Upper lobe of left lung (tissue), 6 donors: ENCODE measurements at regions not wholly inside any gene's neighbourhood (a gene's known extent, or its start where the extent isn't known, plus 50 kb on each side); places are given as distances from the start of the nearest gene placed in this dataset.

Experiments used
- ATAC-seq, 2 donors: fragments of 200-7000 bp; cut with Tn5 transposase; one replicate each; pipeline ENCODE4 v1.9.1; 2022; ENCODE audit warnings: mild to moderate bottlenecking in 2 of 2, moderate library complexity in 2 of 2; ENCODE audit not compliant: low FRiP score in 2 of 2
- DNase-seq, 2 donors: peaks; one replicate each; pipeline ENCODE4 v3.0.0-alpha.2; 2019 to 2020
- H3K27ac ChIP-seq, 4 donors: fragments of 200-600 bp; sonication (generic); one replicate each; pipeline ENCODE4 v1.5.1; 2016 to 2019
- H3K27me3 ChIP-seq, 4 donors: fragments of 200-600 bp; sonication (generic); one replicate each; pipeline ENCODE4 v1.5.1; 2017 to 2019
- H3K36me3 ChIP-seq, 4 donors: fragments of 200-600 bp; sonication (generic); one replicate each; pipeline ENCODE4 v1.5.1; 2016 to 2019
- H3K4me1 ChIP-seq, 4 donors: fragments of 200-600 bp; sonication (generic); one replicate each; pipeline ENCODE4 v1.5.1; 2018 to 2019
- H3K4me3 ChIP-seq, 4 donors: fragments of 200-600 bp; sonication (generic); one replicate each; pipeline ENCODE4 v1.5.1; 2017 to 2019; ENCODE audit warnings: mild to moderate bottlenecking in 2 of 4, moderate library complexity in 1 of 4
- H3K9me3 ChIP-seq, 4 donors: fragments of 200-600 bp; sonication (generic); one replicate each; pipeline ENCODE4 v1.5.1; 2018 to 2019
- CTCF ChIP-seq, 6 experiments: fragments of 450-650 bp in 4 of 6; fragments of 200-600 bp in 2 of 6; sonication (generic) in 2 of 6; IDR thresholded peaks; one replicate each; pipeline ENCODE4 v1.5.1; 2016 to 2019; ENCODE audit warnings: antibody characterized with exemption in 6 of 6
- EP300 ChIP-seq, 4 donors: sonication (generic); formaldehyde crosslinking; IDR thresholded peaks; one replicate each; pipeline ENCODE4 v1.5.1; 2017; ENCODE audit warnings: antibody characterized with exemption in 4 of 4, control low read depth in 2 of 4
- POLR2A ChIP-seq, 4 donors: fragments of 450-650 bp; IDR thresholded peaks; one replicate each; pipeline ENCODE4 v1.5.1; 2016 to 2017; ENCODE audit warnings: antibody characterized with exemption in 4 of 4, mild to moderate bottlenecking in 2 of 4
- POLR2AphosphoS5 ChIP-seq, 2 donors: sonication (generic); formaldehyde crosslinking; IDR thresholded peaks; one replicate each; pipeline ENCODE4 v1.5.1; 2017; ENCODE audit warnings: antibody characterized with exemption in 2 of 2
- WGBS, 2 donors: methylation state at CpG; one replicate each; pipeline ENCODE4 v1.1.5; 2017 to 2018; 5-methylcytosine and 5-hydroxymethylcytosine counted together
- donor health status: DM: no; HTN: no; CAD: no; lungs with moderate emphysema.
- donor health status: DM: no; HTN: yes; CAD: no; lungs with severe emphysema.

- no peak for ATAC-seq
- no peaks in the 10 kb centered on the region for H3K4me1 ChIP-seq
- no peaks in the 10 kb centered on the region for H3K9me3 ChIP-seq
- H3K27ac ChIP-seq = no peak overlapping the region
- H3K4me3 ChIP-seq = no peak overlapping the region
- no peaks in the 10 kb centered on the region for H3K27me3 ChIP-seq
- no peak for DNase-seq
- no peaks in the 10 kb centered on the region for H3K36me3 ChIP-seq
- TF ChIP-seq POLR2AphosphoS5 (IDR thresholded peaks at IDR 0.05) (no peak), POLR2A (IDR thresholded peaks at IDR 0.05) (no peak), CTCF (IDR thresholded peaks at IDR 0.05) (no peak), EP300 (IDR thresholded peaks at IDR 0.05) (no peak)
Measured at GRCh38 chr7:18201350-18201749, 173.7 kb upstream of the PRPS1L1 start.

GRCh38 chr7:18202315-18203045 is 174.8 kb upstream of the PRPS1L1 start:
- TF ChIP-seq POLR2A (IDR thresholded peaks at IDR 0.05) = no peak
- TF ChIP-seq EP300 (IDR thresholded peaks at IDR 0.05) = no peak
- TF ChIP-seq CTCF (IDR thresholded peaks at IDR 0.05) = no peak
- TF ChIP-seq POLR2AphosphoS5 (IDR thresholded peaks at IDR 0.05) = no peak
- no peaks in the 10 kb centered on the region for H3K9me3 ChIP-seq
- no peaks in the 10 kb centered on the region for H3K27me3 ChIP-seq
- DNase-seq (no peak), ATAC-seq (no peak)
- H3K36me3 ChIP-seq = no peaks in the 10 kb centered on the region
- no peak overlapping the region for H3K4me3 ChIP-seq
- no peak overlapping the region for H3K27ac ChIP-seq
- WGBS, 2 donors = 86 to 92% methylated on average over 3 of the region's 3 CpGs
- no peaks in the 10 kb centered on the region for H3K4me1 ChIP-seq

DNA sequence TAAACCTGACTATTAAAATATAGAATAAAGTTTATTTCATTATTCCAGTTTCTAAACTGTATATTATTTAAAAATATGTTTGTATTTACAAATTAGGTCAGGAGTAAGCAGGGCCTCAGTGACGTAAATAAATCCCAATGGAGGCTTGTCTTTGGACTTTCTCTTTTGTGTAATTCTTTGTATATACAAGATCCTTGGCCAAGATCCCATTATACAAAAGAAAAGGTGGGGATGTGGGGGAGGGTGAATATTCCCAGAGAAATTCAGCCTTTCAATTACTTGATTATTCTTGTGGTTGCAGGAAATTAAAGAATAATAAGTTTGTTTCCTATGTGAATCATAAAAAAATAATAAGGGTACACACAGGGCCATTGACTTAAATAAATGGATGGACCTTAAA is 178.7 kb upstream of the PRPS1L1 start:
- no peak overlapping the region for H3K4me3 ChIP-seq
- no peaks in the 10 kb centered on the region for H3K36me3 ChIP-seq
- TF ChIP-seq CTCF (IDR thresholded peaks at IDR 0.05) = no peak
- TF ChIP-seq EP300 (IDR thresholded peaks at IDR 0.05) = no peak
- TF ChIP-seq POLR2AphosphoS5 (IDR thresholded peaks at IDR 0.05) = no peak
- 73% methylated on average over 1 of the region's 1 CpG for WGBS, 2 donors
- no peaks in the 10 kb centered on the region for H3K4me1 ChIP-seq
- H3K27ac ChIP-seq = no peak overlapping the region
- no peaks in the 10 kb centered on the region for H3K9me3 ChIP-seq
- no peak for DNase-seq
- no peaks in the 10 kb centered on the region for H3K27me3 ChIP-seq
- ATAC-seq = no peak

GRCh38 chr7:18208921-18209320 is 181.3 kb upstream of the PRPS1L1 start:
- 100% methylated on average over 1 of the region's 1 CpG for WGBS, 2 donors
- H3K36me3 ChIP-seq = no peaks in the 10 kb centered on the region
- ATAC-seq = no peak

More at GRCh38 chr7:18208921-18209320, 181.3 kb upstream of the PRPS1L1 start:
- H3K4me3 ChIP-seq = no peak overlapping the region
- H3K27ac ChIP-seq = no peak overlapping the region
- no peaks in the 10 kb centered on the region for H3K27me3 ChIP-seq
- no peak for DNase-seq
- H3K9me3 ChIP-seq = no peaks in the 10 kb centered on the region
- no peak for TF ChIP-seq CTCF (IDR thresholded peaks at IDR 0.05)
- TF ChIP-seq POLR2AphosphoS5 (IDR thresholded peaks at IDR 0.05) = no peak
- no peak for TF ChIP-seq POLR2A (IDR thresholded peaks at IDR 0.05)
- no peak for TF ChIP-seq EP300 (IDR thresholded peaks at IDR 0.05)
- H3K4me1 ChIP-seq = no peaks in the 10 kb centered on the region
